ENCODE measurements at regions not wholly inside any gene's neighbourhood (a gene's known extent, or its start where the extent isn't known, plus 50 kb on each side); places are given as distances from the start of the nearest gene placed in this dataset.

- TF ChIP-seq POLR2A (IDR thresholded peaks at IDR 0.05) (no peak), CTCF (IDR thresholded peaks at IDR 0.05) (no peak)
Measured at GRCh38 chr7:53657586-53657985, 622.2 kb downstream of the POM121L12 start.

Data from body of pancreas (tissue), 4 donors.